Testis (tissue), 2 donors: ENCODE measurements at regions not wholly inside any gene's neighbourhood (a gene's known extent, or its start where the extent isn't known, plus 50 kb on each side); places are given as distances from the start of the nearest gene placed in this dataset.

Source experiments
- POLR2A ChIP-seq: fragments of 450-650 bp; IDR thresholded peaks from one replicate; pipeline ENCODE4 v1.6.1; 2017; ENCODE audit warnings: antibody characterized with exemption, mild to moderate bottlenecking, moderate library complexity
- TF ChIP-seq, protein P1 (sequence below), 3 experiments: fragments of 450-650 bp in 2 of 3; fragments of 200-600 bp in 1 of 3; sonication (generic) in 1 of 3; IDR thresholded peaks; one replicate each; pipeline ENCODE4 v1.5.1; 2016 to 2019; ENCODE audit warnings: antibody characterized with exemption in 3 of 3, mild to moderate bottlenecking in 2 of 3, moderate library complexity in 1 of 3

DNA sequence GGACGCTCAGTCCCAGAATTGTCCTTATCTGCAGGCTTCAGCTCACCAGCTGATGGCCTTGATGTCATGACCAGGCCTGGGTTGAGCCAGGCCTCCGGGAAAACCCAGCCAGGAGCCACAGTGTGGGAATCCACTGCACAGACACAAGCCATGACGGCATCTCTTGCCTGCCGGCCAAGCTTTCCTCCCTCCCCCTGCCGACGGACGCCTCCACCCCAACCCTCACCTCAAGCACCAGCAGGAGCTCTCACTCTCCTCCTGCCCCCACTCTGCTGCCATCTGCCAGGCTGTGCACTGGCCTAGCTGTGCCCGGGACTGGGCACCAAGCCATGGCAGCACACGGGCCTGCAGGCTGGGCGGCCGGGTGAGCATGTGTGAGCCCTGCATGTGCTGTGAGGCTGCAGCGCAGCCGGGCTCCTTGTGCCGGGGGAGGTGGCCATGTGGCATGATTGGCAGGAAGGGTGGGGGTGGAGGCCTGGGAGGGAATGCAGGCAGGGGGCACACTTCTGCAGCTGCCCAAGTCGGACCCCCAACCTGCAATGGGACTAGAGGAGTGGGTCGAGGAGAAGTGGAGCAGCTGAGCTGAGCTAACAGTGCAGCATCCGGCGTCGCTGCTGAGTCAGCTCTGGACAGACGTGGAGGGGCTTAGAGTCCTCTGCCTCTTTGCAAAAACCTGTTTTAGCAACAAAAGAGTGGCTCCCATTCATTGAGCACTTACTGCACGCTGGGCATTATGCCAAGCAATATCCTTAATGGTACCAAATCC is 268.5 kb downstream of the CBLN1 start:
- no peak for TF ChIP-seq POLR2A
- TF ChIP-seq, protein P1, sequence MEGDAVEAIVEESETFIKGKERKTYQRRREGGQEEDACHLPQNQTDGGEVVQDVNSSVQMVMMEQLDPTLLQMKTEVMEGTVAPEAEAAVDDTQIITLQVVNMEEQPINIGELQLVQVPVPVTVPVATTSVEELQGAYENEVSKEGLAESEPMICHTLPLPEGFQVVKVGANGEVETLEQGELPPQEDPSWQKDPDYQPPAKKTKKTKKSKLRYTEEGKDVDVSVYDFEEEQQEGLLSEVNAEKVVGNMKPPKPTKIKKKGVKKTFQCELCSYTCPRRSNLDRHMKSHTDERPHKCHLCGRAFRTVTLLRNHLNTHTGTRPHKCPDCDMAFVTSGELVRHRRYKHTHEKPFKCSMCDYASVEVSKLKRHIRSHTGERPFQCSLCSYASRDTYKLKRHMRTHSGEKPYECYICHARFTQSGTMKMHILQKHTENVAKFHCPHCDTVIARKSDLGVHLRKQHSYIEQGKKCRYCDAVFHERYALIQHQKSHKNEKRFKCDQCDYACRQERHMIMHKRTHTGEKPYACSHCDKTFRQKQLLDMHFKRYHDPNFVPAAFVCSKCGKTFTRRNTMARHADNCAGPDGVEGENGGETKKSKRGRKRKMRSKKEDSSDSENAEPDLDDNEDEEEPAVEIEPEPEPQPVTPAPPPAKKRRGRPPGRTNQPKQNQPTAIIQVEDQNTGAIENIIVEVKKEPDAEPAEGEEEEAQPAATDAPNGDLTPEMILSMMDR (IDR thresholded peaks at IDR 0.05), result no peak
